Transverse colon (tissue), 4 donors: ENCODE measurements at regions not wholly inside any gene's neighbourhood (a gene's known extent, or its start where the extent isn't known, plus 50 kb on each side); places are given as distances from the start of the nearest gene placed in this dataset.

Source experiments
- EP300 ChIP-seq: sonication (generic); formaldehyde crosslinking; IDR thresholded peaks from one replicate; pipeline ENCODE4 v1.6.1; 2017; ENCODE audit warnings: antibody characterized with exemption, low read depth
- POLR2A ChIP-seq: fragments of 450-650 bp; IDR thresholded peaks from one replicate; pipeline ENCODE4 v1.6.1; 2016; ENCODE audit warnings: antibody characterized with exemption, mild to moderate bottlenecking, moderate library complexity
- POLR2AphosphoS5 ChIP-seq, 3 donors: sonication (generic); formaldehyde crosslinking; IDR thresholded peaks; one replicate each; pipeline ENCODE4 v1.6.1; 2016; ENCODE audit warnings: antibody characterized with exemption in 3 of 3
- TF ChIP-seq, protein P1 (sequence below), 5 experiments: fragments of 200-600 bp in 3 of 5; fragments of 450-650 bp in 2 of 5; sonication (generic) in 3 of 5; IDR thresholded peaks; 1 replicate in 2 of 5; 2 replicates in 3 of 5; pipeline ENCODE4 v1.5.1; 2016 to 2017; ENCODE audit warnings: antibody characterized with exemption in 5 of 5, inconsistent platforms in 3 of 5, mild to moderate bottlenecking in 2 of 5, moderate library complexity in 1 of 5

DNA sequence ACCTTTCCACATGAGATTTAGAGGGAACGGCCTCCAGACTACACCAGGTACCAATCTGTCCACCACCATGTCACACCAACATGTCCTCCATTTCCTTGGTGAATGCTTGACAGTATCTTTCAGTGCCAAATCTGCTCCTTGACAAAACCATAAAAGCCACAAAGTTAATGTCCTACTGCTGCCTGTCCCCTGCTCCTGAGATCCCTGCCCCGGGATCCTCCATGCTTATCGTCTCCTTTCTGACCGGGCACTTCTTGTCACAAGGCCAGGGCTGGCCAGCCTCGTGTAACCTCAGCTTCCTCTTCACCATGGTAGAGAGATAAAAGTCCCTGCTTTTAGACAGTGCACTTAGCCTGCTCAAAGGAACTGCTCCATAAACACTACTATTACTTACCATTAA is 136.2 kb downstream of the NAV1 start:
- TF ChIP-seq, protein P1, sequence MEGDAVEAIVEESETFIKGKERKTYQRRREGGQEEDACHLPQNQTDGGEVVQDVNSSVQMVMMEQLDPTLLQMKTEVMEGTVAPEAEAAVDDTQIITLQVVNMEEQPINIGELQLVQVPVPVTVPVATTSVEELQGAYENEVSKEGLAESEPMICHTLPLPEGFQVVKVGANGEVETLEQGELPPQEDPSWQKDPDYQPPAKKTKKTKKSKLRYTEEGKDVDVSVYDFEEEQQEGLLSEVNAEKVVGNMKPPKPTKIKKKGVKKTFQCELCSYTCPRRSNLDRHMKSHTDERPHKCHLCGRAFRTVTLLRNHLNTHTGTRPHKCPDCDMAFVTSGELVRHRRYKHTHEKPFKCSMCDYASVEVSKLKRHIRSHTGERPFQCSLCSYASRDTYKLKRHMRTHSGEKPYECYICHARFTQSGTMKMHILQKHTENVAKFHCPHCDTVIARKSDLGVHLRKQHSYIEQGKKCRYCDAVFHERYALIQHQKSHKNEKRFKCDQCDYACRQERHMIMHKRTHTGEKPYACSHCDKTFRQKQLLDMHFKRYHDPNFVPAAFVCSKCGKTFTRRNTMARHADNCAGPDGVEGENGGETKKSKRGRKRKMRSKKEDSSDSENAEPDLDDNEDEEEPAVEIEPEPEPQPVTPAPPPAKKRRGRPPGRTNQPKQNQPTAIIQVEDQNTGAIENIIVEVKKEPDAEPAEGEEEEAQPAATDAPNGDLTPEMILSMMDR (IDR thresholded peaks at IDR 0.05): no peak
- TF ChIP-seq EP300: no peak
- no peak for TF ChIP-seq POLR2A
- no peak for TF ChIP-seq POLR2AphosphoS5 (IDR thresholded peaks at IDR 0.05)
